ENCODE measurements at regions not wholly inside any gene's neighbourhood (a gene's known extent, or its start where the extent isn't known, plus 50 kb on each side); places are given as distances from the start of the nearest gene placed in this dataset.

DNA sequence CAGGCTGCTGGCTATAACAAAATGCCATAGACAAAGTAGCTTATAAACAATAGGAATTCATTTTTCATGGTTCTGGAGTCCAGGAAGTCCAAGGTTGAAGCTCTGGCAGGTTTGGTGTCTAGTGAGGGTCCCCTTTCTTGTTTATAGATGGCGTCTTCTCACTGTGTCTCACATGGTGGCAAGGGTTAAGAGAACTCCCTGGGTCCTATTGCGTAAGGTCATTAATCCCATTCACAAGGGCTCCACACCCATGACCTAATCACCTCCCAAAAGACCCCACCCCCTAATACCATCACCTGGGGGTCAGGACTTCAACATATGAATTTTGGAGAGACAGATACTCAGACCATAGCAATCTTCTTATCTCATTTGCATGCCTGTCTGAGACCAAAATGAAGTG is 108.9 kb upstream of the USP25 start:
- intact Hi-C loops (cut with micrococcal nuclease): no loop called here
- Histone ChIP-seq H3K4me1 (no peaks in the 10 kb centered on the region), H3K27me3 (ENCODE audit: low read depth) (no peaks in the 10 kb centered on the region), H3K9me3 (replicated peaks) (no peaks in the 10 kb centered on the region), H3K27ac (replicated peaks) (no peak overlapping the region), H3K36me3 (no peaks in the 10 kb centered on the region), H3K4me3 (no peak overlapping the region)
- TF ChIP-seq, protein P1, sequence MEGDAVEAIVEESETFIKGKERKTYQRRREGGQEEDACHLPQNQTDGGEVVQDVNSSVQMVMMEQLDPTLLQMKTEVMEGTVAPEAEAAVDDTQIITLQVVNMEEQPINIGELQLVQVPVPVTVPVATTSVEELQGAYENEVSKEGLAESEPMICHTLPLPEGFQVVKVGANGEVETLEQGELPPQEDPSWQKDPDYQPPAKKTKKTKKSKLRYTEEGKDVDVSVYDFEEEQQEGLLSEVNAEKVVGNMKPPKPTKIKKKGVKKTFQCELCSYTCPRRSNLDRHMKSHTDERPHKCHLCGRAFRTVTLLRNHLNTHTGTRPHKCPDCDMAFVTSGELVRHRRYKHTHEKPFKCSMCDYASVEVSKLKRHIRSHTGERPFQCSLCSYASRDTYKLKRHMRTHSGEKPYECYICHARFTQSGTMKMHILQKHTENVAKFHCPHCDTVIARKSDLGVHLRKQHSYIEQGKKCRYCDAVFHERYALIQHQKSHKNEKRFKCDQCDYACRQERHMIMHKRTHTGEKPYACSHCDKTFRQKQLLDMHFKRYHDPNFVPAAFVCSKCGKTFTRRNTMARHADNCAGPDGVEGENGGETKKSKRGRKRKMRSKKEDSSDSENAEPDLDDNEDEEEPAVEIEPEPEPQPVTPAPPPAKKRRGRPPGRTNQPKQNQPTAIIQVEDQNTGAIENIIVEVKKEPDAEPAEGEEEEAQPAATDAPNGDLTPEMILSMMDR (IDR thresholded peaks at IDR 0.05; ENCODE audit: borderline replicate concordance): no peak
- no peak for DNase-seq

DNA sequence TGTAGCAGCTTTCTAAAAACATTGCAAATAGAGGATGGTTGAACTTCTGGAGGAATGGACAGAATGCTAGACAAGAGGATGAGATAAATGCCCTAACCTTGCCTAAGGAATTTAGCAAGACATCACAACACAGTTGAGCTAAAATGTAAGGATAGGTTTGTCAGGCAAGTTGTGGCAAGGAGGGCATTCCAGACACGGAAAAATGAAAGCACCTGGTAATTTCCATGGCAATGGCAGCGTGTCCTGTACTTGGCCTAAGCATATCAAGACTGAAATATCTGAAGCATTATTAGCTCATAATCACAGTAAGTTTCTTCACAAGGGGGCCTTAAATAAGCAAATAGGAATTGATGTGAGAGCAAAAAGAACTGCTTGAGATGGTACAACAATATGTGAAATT is 105.1 kb upstream of the USP25 start:
- no peaks in the 10 kb centered on the region for H3K4me1 ChIP-seq
- TF ChIP-seq, protein P1 (IDR thresholded peaks at IDR 0.05; ENCODE audit: borderline replicate concordance): no peak
- no peak overlapping the region for H3K4me3 ChIP-seq
- no peak for DNase-seq
- no peaks in the 10 kb centered on the region for H3K36me3 ChIP-seq
- H3K27ac ChIP-seq (replicated peaks): no peak overlapping the region
- no peaks in the 10 kb centered on the region for H3K27me3 ChIP-seq (ENCODE audit: low read depth)
- intact Hi-C loops (cut with micrococcal nuclease): no loop called here
- H3K9me3 ChIP-seq (replicated peaks): no peaks in the 10 kb centered on the region

DNA sequence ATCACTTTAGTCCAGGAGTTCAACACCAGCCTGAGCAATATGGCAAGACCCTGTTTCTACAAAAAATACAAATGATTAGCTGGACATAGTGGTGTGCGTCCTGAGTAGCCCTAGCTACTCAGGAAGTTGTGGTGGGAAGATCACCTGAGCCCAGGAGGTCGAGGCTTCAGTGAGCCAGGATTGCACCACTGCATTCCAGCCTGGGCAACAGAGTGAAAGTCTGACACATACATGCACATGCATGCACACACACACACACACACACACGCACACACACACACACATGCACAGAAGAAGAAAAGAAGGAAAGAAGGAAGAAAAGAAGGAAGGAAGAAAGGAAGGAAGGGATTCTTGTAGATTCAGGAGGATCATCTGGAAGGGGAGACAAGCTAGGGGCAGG is 104.4 kb upstream of the USP25 start:
- Histone ChIP-seq H3K9me3 (replicated peaks) (no peaks in the 10 kb centered on the region), H3K4me1 (no peaks in the 10 kb centered on the region), H3K36me3 (no peaks in the 10 kb centered on the region), H3K27ac (replicated peaks) (no peak overlapping the region), H3K27me3 (ENCODE audit: low read depth) (no peaks in the 10 kb centered on the region), H3K4me3 (no peak overlapping the region)
- no peak for DNase-seq
- TF ChIP-seq, protein P1 (IDR thresholded peaks at IDR 0.05; ENCODE audit: borderline replicate concordance): no peak
- intact Hi-C loops (cut with micrococcal nuclease): no loop called here

DNA sequence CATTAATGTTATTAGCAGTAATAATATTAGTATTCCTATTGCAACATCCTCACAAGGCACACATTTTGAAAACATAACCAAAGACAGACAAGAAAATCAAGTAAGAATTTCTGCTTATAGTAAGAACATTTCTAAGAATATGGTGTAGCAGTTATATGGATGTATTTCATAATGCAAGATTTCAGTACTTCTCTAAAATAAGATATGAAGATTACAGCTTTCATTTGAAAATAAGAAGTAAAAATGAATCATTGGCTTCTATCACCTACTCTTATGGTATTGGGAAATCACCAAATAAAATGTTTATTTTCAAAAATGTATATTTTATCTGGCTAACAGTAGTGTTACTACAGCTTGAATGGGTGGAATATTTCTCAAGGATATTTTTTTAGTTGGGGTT is 103.8 kb upstream of the USP25 start:
- Histone ChIP-seq H3K9me3 (replicated peaks) (no peaks in the 10 kb centered on the region), H3K27ac (replicated peaks) (no peak overlapping the region), H3K36me3 (no peaks in the 10 kb centered on the region), H3K27me3 (ENCODE audit: low read depth) (no peaks in the 10 kb centered on the region), H3K4me3 (no peak overlapping the region), H3K4me1 (no peaks in the 10 kb centered on the region)
- no peak for DNase-seq
- TF ChIP-seq, protein P1 (IDR thresholded peaks at IDR 0.05; ENCODE audit: borderline replicate concordance): no peak
- intact Hi-C loops (cut with micrococcal nuclease): no loop called here

DNA sequence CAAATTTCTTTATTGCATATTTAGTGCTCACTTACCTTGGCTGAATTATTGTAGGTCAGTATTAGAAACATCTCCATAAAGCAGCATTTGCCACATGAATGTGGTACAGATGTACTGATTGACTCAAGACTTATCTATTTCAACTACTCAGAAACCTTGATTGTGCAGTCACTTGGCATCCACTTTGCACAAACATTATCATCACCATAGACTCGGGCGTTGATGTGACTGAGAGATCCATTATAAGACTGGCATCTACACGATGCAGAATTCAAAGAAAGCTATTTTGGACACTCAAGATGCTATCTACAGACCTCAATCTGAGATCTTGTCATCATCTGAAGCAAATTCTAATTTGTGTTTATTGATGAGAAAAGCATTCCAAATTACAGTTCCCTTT is 102.8 kb upstream of the USP25 start:
- TF ChIP-seq, protein P1 (IDR thresholded peaks at IDR 0.05; ENCODE audit: borderline replicate concordance): no peak
- Histone ChIP-seq H3K9me3 (replicated peaks) (no peaks in the 10 kb centered on the region), H3K4me1 (no peaks in the 10 kb centered on the region), H3K4me3 (no peak overlapping the region), H3K27ac (replicated peaks) (no peak overlapping the region), H3K27me3 (ENCODE audit: low read depth) (no peaks in the 10 kb centered on the region), H3K36me3 (no peaks in the 10 kb centered on the region)
- no peak for DNase-seq
- intact Hi-C loops (cut with micrococcal nuclease): no loop called here

DNA sequence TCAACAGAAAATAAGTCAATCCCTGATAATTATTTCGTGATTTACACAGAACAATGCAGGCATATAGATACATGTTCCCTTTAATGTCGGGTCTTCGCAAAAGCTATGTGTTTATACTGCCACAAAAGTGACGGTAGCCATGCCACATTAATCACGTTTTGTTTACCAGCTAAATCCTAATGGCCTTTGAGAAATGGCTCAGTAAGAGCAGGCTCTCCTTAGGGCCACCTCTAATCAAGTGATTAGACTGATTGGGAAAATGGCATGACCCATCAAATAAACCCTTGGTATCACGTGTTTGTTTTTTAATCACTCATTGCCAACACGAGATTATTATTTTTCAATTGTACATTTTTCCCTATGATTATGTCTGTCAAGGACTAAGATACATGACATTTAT is 102.0 kb upstream of the USP25 start:
- TF ChIP-seq, protein P1 (IDR thresholded peaks at IDR 0.05; ENCODE audit: borderline replicate concordance): no peak
- Histone ChIP-seq H3K9me3 (replicated peaks) (no peaks in the 10 kb centered on the region), H3K27me3 (ENCODE audit: low read depth) (no peaks in the 10 kb centered on the region), H3K4me1 (no peaks in the 10 kb centered on the region), H3K27ac (replicated peaks) (no peak overlapping the region), H3K4me3 (no peak overlapping the region), H3K36me3 (no peaks in the 10 kb centered on the region)
- intact Hi-C loops (cut with micrococcal nuclease): no loop called here
- no peak for DNase-seq

All from left ventricle myocardium inferior (tissue), 1 donor.